Liver (tissue), 8 donors: ENCODE measurements at regions not wholly inside any gene's neighbourhood (a gene's known extent, or its start where the extent isn't known, plus 50 kb on each side); places are given as distances from the start of the nearest gene placed in this dataset.

Experiments
- DNase-seq: peaks from one replicate; pipeline ENCODE4 v3.0.0-alpha.2; 2017; ENCODE audit warnings: low spot score
- H3K27ac ChIP-seq, 2 donors: one replicate each; pipeline ENCODE4 v1.7.0; 2013; ENCODE audit warnings: inconsistent platforms in 2 of 2, low read length in 2 of 2, control low read depth in 1 of 2, low read depth in 1 of 2, mild to moderate bottlenecking in 1 of 2
- H3K27me3 ChIP-seq, 4 donors: one replicate each; pipeline versions ENCODE4 v1.6.1 to v1.7.0; 2013; ENCODE audit warnings: low read length in 3 of 4, inconsistent platforms in 1 of 4, mild to moderate bottlenecking in 1 of 4, moderate library complexity in 1 of 4; ENCODE audit not compliant: control insufficient read depth in 4 of 4, insufficient read depth in 4 of 4
- H3K36me3 ChIP-seq, 4 donors: one replicate each; pipeline versions ENCODE4 v1.6.1 to v1.7.0; 2013; ENCODE audit warnings: low read length in 3 of 4, mild to moderate bottlenecking in 3 of 4, low read depth in 1 of 4, moderate library complexity in 1 of 4; ENCODE audit not compliant: control insufficient read depth in 4 of 4, insufficient read depth in 3 of 4
- H3K4me1 ChIP-seq, 4 donors: one replicate each; pipeline versions ENCODE4 v1.6.1 to v1.7.0; 2013; ENCODE audit warnings: low read length in 3 of 4, mild to moderate bottlenecking in 3 of 4, moderate library complexity in 1 of 4; ENCODE audit not compliant: control insufficient read depth in 4 of 4, insufficient read depth in 4 of 4
- H3K4me3 ChIP-seq, 3 donors: one replicate each; pipeline versions ENCODE4 v1.6.1 to v1.7.0; 2013; ENCODE audit warnings: low read length in 3 of 3, control low read depth in 1 of 3, low read depth in 1 of 3, mild to moderate bottlenecking in 1 of 3
- H3K9ac ChIP-seq, 2 donors: one replicate each; pipeline ENCODE4 v1.7.0; 2013; ENCODE audit warnings: low read length in 2 of 2, mild to moderate bottlenecking in 2 of 2, moderate library complexity in 2 of 2, control low read depth in 1 of 2, low read depth in 1 of 2
- H3K9me3 ChIP-seq, 4 donors: one replicate each; pipeline versions ENCODE4 v1.6.1 to v1.7.0; 2013; ENCODE audit warnings: low read length in 3 of 4; ENCODE audit not compliant: control insufficient read depth in 4 of 4
- CTCF ChIP-seq: fragments of 150-350 bp; IDR thresholded peaks from 2 replicates; pipeline ENCODE4 v1.5.1; 2017; ENCODE audit warnings: improper control_type of control experiment, low read depth, low read length; ENCODE audit not compliant: missing input control
- EGR1 ChIP-seq, 2 donors: IDR thresholded peaks; 2 replicates each; pipeline ENCODE4 v1.6.1; 2016 to 2018; ENCODE audit warnings: antibody characterized with exemption in 2 of 2, low read depth in 2 of 2
- FOXA1 ChIP-seq: IDR thresholded peaks from 2 replicates; pipeline ENCODE4 v1.6.1; 2016; ENCODE audit warnings: antibody characterized with exemption
- FOXA2 ChIP-seq: IDR thresholded peaks from 2 replicates; pipeline ENCODE4 v1.6.1; 2016; ENCODE audit warnings: antibody characterized with exemption
- GABPA ChIP-seq, 2 donors: IDR thresholded peaks in 1 of 2; conservative IDR thresholded peaks in 1 of 2; 2 replicates each; pipeline ENCODE4 v1.6.1; 2016; ENCODE audit warnings: antibody characterized with exemption in 2 of 2, mild to moderate bottlenecking in 1 of 2, moderate library complexity in 1 of 2
- HNF4A ChIP-seq, 2 donors: conservative IDR thresholded peaks; 2 replicates each; pipeline ENCODE4 v1.6.1; 2016; ENCODE audit warnings: antibody characterized with exemption in 2 of 2, mild to moderate bottlenecking in 2 of 2
- JUND ChIP-seq, 2 donors: IDR thresholded peaks; 2 replicates each; pipeline ENCODE4 v1.6.1; 2016; ENCODE audit warnings: antibody characterized with exemption in 2 of 2
- MAX ChIP-seq: IDR thresholded peaks from 2 replicates; pipeline ENCODE4 v1.6.1; 2016; ENCODE audit warnings: antibody characterized with exemption
- NR2F2 ChIP-seq: IDR thresholded peaks from 2 replicates; pipeline ENCODE4 v1.6.1; 2016; ENCODE audit warnings: antibody characterized with exemption
- RAD21 ChIP-seq, 2 donors: IDR thresholded peaks; 2 replicates each; pipeline ENCODE4 v1.6.1; 2016; ENCODE audit warnings: antibody characterized with exemption in 2 of 2, mild to moderate bottlenecking in 2 of 2
- RXRA ChIP-seq, 2 donors: IDR thresholded peaks; 2 replicates each; pipeline ENCODE4 v1.6.1; 2017 to 2018; ENCODE audit warnings: antibody characterized with exemption in 2 of 2, mild to moderate bottlenecking in 1 of 2
- SP1 ChIP-seq: IDR thresholded peaks from 2 replicates; pipeline ENCODE4 v1.6.1; 2018; ENCODE audit warnings: antibody characterized with exemption, mild to moderate bottlenecking
- TAF1 ChIP-seq: conservative IDR thresholded peaks from 2 replicates; pipeline ENCODE4 v1.6.1; 2016; ENCODE audit warnings: antibody characterized with exemption, mild to moderate bottlenecking
- YY1 ChIP-seq: IDR thresholded peaks from 2 replicates; pipeline ENCODE4 v1.6.1; 2016; ENCODE audit warnings: antibody characterized with exemption, mild to moderate bottlenecking
- ZBTB33 ChIP-seq: IDR thresholded peaks from 2 replicates; pipeline ENCODE4 v1.6.1; 2016; ENCODE audit warnings: antibody characterized with exemption
- WGBS: extraction: QIAGEN DNeasy Blood & Tissue Kit; methylation state at CpG from one replicate; pipeline ENCODE4 v1.1.7; 2013; 5-methylcytosine and 5-hydroxymethylcytosine counted together
- donor health status: healthy.
- donor health status: healthy.
- donor health status: healthy.
- donor health status: healthy.
- donor health status: healthy.

GRCh38 chr1:235012436-235013210 lies 116.0 kb downstream of the TOMM20 start:
- Histone ChIP-seq H3K27me3 (no peaks in the 10 kb centered on the region), H3K9me3 (no peaks in the 10 kb centered on the region), H3K4me1 (no peaks in the 10 kb centered on the region), H3K4me3 (no peak overlapping the region), H3K9ac (no peak overlapping the region), H3K27ac (peak overlapping the region; percentile 31 to 46), H3K36me3 (no peaks in the 10 kb centered on the region)
- no peak for TF ChIP-seq GABPA (IDR thresholded peaks at IDR 0.05 in 1 of 2, conservative IDR thresholded peaks at IDR 0.05 in 1 of 2)
- no peak for TF ChIP-seq FOXA2
- TF ChIP-seq EGR1 (IDR thresholded peaks at IDR 0.05; ENCODE audit: low read depth in 2 of 2): no peak
- no peak for TF ChIP-seq HNF4A (conservative IDR thresholded peaks at IDR 0.05)
- TF ChIP-seq FOXA1: no peak
- TF ChIP-seq NR2F2: no peak
- no peak for TF ChIP-seq RAD21 (IDR thresholded peaks at IDR 0.05)
- no peak for TF ChIP-seq MAX
- no peak for TF ChIP-seq YY1
- no peak for TF ChIP-seq JUND (IDR thresholded peaks at IDR 0.05)
- TF ChIP-seq CTCF: no peak
- no peak for TF ChIP-seq RXRA (IDR thresholded peaks at IDR 0.05)
- no peak for TF ChIP-seq ZBTB33
- no peak for DNase-seq
- WGBS: 80% methylated on average over 10 of the region's 10 CpGs

GRCh38 chr1:235011599-235012435 lies 116.8 kb downstream of the TOMM20 start:
- 83% methylated on average over 22 of the region's 22 CpGs for WGBS
- DNase-seq: no peak
- peak overlapping the region; percentile 31 to 47 for H3K27ac ChIP-seq

More at GRCh38 chr1:235011599-235012435, 116.8 kb downstream of the TOMM20 start:
- Histone ChIP-seq H3K9me3 (no peaks in the 10 kb centered on the region), H3K9ac (no peak overlapping the region), H3K27me3 (no peaks in the 10 kb centered on the region), H3K36me3 (no peaks in the 10 kb centered on the region), H3K4me1 (no peaks in the 10 kb centered on the region), H3K4me3 (no peak overlapping the region)
- TF ChIP-seq TAF1 (no peak), YY1 (peak; percentile 42), NR2F2 (no peak), SP1 (no peak), ZBTB33 (no peak)
